GM19463 (cell line): ENCODE measurements at regions not wholly inside any gene's neighbourhood (a gene's known extent, or its start where the extent isn't known, plus 50 kb on each side); places are given as distances from the start of the nearest gene placed in this dataset.
A peak's percentile ranks its signal among the peaks of the same experiment; 100 is the strongest.
"Not testable (repeated sequence)": the region's sequence is repeated elsewhere in the genome, so short reads cannot be mapped to it uniquely, and the experiment has no call there.

Experiments
- ATAC-seq: cut with Tn5 transposase; IDR thresholded peaks from one replicate; pipeline ENCODE4 v1.9.1; 2021; ENCODE audit warnings: mild to moderate bottlenecking, moderate library complexity; ENCODE audit not compliant: unreplicated experiment

DNA sequence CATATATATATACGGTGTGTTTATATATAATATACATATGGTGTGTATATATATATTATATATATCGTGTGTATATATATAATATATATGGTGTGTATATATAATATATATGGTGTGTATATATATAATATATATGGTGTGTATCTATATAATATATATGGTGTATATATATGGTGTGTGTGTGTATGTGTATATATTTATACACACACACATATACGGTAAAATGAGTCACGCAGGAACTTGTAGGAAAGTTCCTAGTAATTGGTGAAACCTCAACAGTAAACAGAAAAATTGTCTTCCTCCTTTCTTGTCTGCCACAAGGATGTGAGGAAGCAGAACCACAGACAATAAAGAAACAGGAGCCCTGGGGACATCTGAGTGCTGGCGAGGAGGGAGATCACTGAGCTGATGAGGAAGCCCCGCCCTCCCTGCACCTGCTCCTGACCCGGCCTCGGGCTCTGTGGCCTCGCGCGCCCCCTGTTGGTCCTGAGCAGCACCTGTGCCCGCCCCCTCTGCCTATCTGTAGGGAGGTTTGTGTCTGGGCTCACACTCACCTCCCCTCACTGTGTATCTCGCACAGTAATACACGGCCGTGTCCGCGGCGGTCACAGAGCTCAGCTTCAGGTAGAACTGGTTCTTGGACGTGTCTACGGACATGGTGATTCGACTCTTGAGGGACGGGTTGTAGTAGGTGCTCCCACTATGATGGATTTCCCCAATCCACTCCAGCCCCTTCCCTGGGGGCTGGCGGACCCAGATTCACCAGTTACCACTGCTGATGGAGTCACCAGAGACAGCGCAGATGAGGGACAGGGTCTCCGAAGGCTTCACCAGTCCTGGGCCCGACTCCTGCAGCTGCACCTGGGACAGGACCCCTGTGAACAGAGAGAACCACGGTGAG, 1079.4 kb downstream of the TMEM121 start:
- peak; percentile 62 for ATAC-seq

DNA sequence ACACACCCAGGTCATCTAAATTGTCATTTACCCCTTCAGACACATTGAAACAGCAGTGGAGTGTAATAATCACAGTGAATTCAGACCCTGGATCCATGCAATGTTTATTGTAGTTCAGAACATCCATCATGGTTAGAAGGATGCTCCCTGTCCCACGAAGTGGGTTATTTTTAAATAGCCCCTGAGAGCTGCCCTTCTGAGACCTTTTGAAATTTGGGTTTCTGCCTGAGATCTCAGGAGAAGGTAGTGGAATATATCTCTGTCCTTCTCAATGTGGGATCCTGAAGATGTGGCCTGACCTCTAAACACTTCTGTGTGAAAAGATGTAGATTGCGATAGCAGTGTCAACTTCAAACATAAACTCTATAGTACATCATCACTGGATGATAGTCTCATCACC, 1080.6 kb downstream of the TMEM121 start:
- ATAC-seq = no peak

DNA sequence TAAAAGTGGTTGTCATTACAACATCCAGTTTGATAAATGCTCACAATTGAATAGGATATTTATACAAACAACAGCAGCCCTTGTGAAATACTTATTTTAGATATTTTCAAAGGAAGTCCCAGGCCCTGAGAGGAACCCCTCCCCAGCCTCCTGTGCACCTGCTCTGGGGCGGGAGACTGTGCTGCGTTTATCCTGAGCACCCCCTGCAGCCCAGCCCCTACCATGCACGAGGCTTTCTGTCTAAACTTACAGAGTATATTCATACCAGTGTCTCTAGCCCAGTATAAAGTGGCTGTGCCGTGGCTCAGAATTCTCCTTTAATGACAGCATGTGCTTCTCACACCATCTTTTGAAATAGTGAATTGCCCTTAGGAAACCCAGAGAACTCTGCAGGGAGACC, 1084.3 kb downstream of the TMEM121 start:
- no peak for ATAC-seq

DNA sequence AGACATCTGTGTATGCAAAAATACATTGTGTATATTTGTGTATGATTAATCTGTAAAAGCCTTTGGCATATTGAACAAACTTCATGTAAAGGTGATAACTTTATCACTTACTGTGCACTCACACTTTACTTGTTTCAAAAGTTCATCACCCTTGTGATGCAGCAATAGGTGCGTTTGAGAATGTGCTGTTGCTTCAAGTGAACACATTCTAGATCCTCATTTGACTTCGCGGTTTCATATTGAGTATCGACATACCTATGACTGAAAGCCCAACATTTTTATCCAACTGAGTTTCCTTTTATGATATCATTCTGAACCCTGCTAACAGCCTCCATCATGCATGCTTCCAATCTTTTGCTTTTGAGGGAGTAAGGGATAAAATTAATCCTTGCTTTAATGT, 1086.9 kb downstream of the TMEM121 start:
- no peak for ATAC-seq

DNA sequence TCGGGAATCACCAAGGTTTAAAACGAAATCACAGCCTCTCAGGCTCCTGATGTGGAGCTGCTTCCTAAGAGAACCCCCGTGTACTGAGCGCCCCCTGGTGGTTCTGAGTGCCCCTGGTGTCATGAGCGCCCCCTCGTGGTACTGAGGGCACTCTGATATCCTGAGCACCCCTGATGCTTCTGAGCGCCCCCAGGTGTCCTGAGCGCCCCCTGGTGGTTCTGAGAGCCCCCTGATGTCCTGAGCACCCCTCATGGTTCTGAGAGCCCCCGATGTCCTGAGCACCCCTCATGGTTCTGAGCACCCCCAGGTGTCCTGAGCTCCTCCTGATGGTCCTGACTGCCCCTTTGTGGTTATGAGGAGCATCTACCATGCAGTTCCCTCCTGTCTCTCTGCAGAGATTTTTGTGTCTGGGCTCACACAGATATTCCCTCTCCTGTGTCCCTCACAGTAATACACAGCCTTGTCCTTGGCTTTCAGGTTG, 1092.1 kb downstream of the TMEM121 start:
- not testable (repeated sequence) for ATAC-seq

DNA sequence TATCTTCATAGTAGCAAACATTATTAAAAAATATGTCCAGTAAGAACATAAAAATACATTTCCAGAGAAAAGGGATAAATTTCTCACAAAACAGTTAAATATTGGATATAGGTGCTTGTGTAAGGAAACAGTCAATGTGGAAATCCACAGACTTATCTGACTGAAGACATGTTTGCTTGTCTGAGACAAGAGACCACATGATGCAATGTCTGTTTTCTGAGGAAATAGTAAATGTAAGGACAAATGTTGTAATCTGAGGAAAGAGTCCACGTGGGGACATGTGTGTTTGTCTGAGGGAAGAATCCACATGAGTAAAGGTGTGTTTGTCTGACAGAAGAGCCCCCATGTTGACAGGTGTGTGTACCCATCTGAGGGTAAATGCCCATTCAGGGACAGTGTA, 1093.2 kb downstream of the TMEM121 start:
- ATAC-seq = no peak

DNA sequence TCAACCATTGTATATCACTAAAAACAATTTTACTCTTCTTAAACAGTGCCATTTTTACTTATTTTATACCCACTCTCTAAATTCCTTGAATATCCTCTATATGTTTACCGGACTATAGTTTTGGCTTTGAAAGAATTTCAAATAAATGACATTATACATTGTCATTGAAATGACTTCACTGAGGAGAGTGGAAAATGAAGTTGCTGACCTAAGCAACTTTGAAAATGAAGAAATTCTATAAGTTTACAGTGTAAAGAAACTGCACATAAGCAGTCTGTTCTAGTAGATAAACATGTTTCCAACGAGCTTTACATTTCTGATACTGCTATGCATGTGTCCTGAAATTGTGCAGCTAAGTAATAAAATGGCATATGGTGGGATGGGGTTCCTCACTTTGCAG, 1094.0 kb downstream of the TMEM121 start:
- no peak for ATAC-seq

DNA sequence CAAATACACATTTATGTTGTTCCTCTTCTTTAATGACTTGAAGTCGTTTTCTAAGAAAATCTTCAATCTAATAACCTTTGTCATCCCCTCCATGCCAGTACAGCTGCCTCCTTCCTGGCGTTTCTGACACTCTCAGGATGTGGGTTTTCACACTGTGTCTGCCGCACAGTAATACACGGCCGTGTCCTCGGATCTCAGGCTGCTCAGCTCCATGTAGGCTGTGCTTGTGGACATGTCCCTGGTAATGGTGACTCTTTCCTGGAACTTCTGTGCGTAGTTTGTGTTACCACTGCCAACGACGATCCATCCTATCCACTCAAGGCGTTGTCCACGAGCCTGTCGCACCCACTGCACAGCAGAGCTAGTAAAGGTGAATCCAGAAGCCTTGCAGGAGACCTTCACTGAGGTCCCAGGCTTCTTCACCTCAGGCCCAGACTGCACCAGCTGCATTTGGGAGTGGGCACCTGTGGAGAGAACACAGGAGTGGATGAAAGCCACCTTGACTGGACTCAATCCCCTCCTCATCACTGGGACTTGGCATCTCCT, 1095.9 kb downstream of the TMEM121 start:
- ATAC-seq = no peak

DNA sequence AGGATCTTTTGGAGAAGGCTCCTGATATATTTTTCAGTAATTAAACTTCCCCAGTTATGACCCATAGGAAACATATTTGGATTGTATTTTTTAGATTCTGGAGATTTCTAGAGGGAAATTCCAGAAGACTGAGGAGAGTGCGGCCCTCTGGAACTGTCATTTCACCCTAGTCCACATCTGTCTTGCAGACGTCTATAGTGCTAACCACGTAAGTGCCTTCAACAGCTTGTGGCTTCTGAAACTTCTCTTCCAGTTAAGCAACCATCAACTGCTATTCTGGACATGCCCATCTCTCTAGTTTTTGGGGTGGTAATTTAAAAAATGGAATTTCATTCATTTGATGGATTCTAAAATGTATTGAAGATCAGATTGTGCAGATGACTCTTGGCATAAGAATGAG, 1098.8 kb downstream of the TMEM121 start:
- no peak for ATAC-seq

DNA sequence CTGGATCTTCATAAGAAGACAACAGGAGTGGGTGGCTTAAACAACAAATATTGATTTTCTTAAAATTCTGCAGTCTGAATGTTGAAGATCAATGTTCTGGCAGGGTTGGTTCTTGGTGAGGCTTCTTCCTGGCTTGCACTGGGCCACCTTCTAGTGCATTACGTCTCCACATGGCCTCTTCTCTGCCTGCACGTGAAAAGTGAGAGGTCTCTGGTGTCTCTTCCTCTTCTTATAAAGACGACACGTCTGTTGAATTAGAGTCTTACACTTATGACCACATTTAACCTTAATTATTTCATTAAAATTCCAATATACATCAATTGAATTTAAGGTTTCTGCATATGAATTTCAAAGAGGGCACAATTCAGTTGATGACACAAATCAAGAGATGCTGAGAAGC, 1100.1 kb downstream of the TMEM121 start:
- not testable (repeated sequence) for ATAC-seq

DNA sequence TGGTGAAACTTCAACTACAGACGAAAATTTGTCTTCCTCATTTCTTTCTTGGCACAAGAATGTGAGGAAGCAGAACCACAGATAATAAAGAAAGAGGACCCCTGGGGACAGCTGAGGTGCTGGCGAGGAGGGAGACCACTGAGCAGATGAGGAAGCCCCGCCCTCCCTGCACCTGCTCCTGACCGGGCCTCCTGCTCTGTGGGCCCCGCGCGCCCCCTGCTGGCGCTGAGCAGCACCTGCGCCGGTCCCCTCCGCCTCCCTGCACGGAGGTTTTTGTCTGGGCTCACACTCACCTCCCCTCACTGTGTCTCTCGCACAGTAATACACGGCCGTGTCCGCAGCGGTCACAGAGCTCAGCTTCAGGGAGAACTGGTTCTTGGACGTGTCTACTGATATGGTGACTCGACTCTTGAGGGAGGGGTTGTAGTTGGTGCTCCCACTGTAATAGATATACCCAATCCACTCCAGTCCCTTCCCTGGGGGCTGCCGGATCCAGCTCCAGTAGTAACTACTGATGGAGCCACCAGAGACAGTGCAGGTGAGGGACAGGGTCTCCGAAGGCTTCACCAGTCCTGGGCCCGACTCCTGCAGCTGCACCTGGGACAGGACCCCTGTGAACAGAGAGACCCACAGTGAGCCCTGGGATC, 1100.7 kb downstream of the TMEM121 start:
- ATAC-seq = not testable (repeated sequence)

DNA sequence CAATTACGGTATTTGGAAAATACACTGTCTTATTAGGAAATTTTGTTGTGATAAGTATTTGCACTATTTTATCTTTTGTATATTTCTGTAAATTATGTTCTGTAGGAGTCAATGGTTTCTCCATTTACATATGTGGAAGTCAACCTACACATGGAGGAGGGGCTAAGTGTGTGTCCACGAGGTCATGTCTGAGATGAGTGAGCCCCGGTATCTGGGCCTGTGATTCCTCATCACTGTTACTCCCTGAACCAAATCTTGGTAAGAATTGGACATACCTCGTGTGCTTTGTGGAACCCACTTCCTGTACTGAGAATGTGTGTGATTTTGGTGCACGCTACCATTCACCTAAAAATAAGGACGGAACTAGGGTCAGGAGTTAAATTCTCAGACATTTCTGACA, 1105.5 kb downstream of the TMEM121 start:
- ATAC-seq = no peak

DNA sequence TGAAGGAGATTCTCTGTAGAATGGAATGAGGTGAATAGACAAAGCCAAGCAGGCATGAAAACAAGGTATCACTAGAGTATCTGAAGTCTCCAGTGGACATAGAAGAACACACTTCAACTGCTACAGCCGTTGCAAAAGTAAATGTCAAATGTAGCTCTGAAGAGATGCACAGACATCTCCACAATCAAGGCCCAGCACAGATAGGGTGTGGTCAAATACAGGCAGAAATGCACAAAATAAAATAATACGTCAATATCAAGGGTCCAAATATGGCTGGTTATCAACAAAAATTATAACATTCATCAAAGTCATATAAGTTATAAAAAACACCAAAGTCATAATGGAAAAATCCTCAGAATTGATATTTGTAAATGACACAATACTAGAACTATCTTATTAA, 1107.3 kb downstream of the TMEM121 start:
- no peak for ATAC-seq

DNA sequence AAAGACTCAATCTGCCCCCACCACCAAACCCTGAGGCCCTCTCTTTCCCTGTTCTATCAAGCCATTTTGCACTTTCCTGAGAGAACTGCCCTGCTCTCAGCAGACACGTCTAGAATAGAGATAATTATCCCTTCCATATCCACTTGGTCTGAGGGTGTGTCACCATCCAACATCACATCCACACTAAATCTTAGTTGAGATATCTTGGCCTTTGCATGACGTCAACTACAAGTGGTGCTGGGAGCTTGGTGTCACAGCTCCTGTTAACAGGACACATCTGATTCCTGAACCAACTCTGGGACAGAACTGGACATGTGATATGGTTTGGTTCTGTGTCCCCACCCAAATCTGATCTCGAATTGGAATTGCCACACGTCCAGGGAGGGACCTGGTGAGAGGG, 1109.2 kb downstream of the TMEM121 start:
- no peak for ATAC-seq

DNA sequence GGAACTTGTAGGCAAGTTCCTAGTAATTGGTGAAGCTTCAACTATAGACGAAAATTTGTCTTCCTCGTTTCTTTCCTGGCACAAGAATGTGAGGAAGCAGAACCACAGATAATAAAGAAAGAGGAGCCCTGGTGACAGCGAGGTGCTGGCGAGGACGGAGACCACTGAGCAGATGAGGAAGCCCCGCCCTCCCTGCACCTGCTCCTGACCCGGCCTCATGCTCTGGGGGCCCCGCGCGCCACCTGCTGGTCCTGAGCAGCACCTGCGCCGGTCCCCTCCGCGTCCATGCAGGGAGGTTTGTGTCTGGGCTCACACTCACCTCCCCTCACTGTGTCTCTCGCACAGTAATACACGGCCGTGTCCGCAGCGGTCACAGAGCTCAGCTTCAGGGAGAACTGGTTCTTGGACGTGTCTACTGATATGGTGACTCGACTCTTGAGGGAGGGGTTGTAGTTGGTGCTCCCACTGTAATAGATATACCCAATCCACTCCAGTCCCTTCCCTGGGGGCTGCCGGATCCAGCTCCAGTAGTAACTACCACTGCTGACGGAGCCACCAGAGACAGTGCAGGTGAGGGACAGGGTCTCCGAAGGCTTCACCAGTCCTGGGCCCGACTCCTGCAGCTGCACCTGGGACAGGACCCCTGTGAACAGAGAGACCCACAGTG, 1112.5 kb downstream of the TMEM121 start:
- not testable (repeated sequence) for ATAC-seq

DNA sequence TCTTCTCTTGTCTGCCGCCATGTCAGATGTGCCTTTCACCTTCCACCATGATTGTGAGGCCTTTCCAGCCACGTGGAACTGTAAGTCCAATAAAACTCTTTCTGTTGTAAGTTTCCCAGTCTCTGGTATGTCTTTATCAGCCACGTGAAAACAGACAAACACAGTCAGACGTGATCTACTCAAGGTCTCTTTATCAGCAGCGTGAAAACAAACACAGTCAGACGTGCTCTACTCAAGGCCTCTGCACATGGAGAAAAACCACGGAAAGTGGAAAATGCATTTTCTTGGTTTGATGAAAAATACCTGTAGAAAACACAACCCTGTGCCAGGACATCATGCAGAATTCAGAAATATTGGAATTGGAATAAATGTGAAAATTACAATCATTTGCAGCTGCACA, 1115.7 kb downstream of the TMEM121 start:
- ATAC-seq = no peak

DNA sequence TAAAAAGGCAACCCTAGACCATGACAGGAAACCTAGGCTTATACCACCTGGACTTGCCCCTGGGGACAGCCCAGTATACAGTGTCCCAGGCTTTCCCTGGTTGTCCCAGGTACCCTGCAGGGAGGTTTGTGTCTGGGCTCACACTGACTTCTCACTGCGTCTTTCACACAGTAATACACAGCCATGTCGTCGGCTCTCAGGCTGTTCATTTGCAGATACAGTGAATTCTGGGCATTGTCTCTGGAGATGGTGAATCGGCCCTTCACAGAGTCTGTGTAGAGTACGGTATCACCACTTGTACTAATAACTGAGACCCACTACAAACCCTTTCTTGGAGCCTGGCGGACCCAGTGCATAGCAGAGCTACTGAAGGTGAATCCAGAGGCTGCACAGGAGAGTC, 1116.6 kb downstream of the TMEM121 start:
- ATAC-seq = not testable (repeated sequence)

DNA sequence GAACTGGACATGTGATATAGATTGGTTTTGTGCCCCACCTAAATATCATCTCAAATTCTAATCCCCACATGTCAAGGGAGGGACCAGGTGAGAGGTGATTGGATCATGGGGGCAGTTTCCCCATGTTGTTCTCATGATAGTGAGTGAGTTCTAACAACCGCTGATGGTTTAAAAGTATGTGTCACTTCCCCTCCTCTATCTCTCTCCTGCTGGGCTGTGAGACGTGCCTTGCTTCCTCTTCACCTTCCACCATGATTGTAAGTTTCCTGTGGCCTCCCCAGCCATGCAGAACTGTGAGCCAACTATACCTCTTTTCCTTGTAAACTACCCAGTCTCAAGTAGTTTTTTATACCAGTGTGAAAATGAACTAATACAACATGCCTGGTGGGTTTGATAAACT, 1122.5 kb downstream of the TMEM121 start:
- not testable (repeated sequence) for ATAC-seq

DNA sequence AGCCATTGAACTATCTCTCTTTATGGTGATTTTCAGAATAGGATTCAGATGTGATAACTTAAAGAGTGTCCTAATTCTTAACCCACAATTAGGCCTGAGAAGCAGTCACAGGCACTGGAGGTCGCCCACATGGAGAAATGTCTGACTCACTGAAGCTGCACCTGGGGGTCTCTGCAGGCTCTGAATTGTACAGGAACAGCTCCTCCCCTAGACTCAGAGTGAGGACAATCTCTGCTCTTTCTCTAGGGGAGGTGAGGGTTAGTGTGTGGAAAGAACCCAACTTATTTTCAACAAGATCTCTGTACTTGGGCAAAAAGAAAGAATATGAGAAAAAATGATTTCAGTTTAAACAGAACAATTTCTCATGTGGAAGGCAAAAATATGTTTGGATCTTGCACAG, 1124.6 kb downstream of the TMEM121 start:
- ATAC-seq = no peak

DNA sequence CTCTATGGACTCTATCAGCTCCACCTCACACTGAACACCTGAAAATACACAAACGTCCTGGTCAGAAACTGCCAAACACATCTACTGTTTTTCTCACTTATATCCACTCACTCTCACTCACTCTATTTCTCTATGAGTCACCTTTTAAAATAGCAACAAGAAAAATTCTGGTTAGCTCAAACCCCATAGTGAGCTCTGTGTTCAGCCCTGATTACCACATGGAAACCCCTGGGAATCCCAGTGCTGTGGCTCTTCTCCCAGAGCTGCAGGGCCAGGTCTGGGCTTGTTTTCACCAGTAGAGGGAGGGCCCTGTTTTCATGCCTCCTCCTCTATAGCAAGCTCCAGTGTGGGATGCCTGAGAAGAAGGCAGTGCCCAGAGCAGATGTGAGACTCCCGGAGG, 1126.1 kb downstream of the TMEM121 start:
- ATAC-seq = peak; percentile 57

DNA sequence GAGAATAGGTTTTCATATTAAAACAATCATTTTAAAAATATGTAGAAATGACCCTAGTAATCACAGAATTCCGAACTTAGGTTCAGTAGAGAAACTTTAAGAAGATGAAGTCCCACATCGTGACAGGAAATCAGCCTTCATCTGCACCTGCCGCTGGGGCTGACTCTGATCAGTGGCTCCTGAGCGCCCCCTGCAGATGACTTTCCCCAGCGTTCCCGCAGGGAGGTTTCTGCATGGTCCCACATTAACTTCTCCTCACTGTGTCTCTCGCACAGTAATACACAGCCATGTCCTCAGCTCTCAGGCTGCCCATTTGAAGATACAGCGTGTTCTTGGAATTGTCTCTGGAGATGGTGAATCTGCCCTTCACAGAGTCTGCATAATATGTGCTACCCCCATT, 1131.1 kb downstream of the TMEM121 start:
- no peak for ATAC-seq
